LoVo (cell line): ENCODE measurements at regions not wholly inside any gene's neighbourhood (a gene's known extent, or its start where the extent isn't known, plus 50 kb on each side); places are given as distances from the start of the nearest gene placed in this dataset.
"Not testable (repeated sequence)": the region's sequence is repeated elsewhere in the genome, so short reads cannot be mapped to it uniquely, and the experiment has no call there.

ENCODE experiments used
- DNase-seq: peaks from one replicate; pipeline ENCODE4 v3.0.0-alpha.2; 2016; ENCODE audit warnings: low spot score

DNA sequence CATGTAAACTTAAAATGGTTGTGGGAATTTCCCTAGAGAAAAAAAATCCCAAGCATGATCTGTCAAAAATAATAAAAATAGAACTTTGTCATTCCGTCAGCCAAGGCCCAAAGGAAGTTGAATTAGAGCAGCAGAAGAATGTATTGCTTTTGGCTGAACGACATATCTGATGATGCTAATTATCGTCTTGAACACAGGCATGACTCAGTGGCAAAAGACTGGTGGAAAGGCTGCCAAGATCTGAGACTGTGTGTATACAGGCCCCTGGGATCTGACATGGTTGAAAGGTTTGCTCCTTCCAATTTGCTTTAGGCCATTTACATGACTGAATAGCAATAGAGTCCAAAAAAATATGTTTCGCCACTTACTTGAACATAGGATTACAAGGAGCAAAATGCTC, 1057.1 kb upstream of the CRIM1 start:
- DNase-seq: no peak

DNA sequence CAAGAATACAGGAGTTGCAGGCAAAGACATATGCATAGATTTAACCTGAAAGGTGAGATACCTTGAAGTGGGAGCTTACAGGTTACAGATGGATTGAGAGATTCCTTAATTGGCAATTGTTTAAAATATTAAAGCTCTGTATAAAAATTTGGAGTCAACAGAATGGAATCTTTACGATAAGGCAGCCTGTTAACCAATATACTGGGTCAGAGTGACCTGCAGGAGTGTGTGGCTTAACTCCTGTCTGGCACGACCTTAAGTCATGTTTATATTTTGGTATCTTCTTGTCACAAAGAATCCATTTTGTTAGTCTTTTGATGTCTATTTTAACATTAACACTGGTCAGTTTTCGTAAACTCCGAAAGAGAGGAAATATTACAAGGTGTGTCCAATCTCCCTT, 1058.2 kb upstream of the CRIM1 start:
- DNase-seq: no peak

DNA sequence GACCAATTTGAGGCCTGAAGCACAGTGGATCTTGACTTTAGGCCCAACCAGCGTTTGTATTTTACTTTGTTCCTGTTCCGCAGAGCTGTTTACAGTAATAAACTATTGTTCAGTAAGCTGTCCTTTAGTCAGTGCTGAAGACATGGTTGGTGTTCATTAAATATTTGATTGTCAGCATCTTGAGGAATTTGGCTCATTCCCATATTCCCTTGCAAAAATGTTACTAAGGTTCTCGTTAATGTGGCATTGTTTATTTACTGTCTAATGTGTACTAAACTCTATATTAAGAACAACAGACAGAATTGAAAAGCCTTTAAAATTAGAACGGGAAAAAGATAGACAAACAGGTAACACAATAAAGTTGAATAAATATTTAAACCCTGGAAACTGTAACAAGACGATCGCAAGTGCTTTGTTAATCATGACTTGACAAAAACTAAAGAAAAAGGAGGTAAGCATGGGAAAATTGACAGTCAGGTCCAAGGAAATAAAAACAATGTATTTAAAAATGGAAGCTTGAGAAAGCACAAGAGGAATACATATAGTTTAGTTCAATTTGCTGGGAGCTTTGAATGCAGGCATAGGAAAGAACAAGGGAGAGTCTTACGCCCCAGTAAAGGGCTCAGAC, 1060.8 kb upstream of the CRIM1 start:
- DNase-seq: no peak

DNA sequence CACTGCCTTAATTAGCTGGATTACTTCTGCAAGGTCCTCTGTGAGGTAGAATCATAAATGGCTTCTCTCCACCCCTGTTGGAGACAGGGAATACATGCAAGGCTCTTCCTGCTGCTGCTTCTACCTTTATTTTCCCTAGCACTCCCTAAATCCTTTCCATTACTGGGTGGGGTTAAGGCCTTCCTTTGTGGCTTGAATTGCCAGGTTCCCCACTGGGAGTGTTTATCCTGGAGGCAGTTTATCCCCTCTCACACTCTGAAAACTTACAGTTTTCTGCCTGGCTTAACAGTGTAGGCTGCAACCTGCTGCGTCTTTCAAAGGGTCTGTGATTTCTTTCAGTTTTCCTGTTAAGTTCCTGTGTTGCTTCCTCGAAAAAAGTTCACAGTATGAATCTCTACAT, 1062.3 kb upstream of the CRIM1 start:
- DNase-seq: no peak

DNA sequence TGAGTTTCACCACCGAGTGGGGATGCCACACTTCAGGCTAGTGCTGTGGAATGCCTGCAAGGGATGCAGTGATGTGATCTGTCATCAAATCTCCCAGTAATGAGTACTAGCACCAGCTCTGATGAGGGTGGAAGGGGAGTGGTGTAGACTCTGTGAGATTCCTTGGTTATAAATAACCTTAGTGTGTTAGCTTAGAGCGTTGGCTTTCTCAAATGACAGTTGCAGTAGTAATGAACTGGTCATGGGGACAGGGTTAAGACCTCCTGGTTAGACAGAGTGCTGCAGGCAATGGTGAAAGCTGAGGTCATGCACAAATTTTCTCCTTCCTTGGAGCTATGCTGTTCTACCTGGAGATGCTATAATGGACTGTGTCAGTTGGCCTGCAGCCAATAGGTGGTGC, 1063.4 kb upstream of the CRIM1 start:
- no peak for DNase-seq

DNA sequence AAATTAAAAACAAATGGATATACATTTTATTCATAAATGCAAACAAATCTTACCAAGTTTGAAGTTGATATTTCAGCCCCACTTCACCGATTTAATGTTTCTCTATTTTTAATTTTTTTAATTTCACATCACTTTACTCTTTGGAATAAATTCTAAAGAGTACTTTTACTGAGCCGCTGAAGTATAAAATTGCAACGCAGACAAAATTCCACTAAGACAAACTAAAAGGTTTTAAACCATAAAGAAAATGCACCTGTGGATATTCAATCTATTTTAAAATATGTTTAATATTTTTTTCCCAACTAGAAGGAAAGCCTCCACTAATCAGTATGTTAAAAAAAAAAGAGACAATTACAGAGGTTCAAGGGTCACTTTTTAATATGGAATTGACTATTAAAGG, 1073.9 kb upstream of the CRIM1 start:
- DNase-seq: no peak

DNA sequence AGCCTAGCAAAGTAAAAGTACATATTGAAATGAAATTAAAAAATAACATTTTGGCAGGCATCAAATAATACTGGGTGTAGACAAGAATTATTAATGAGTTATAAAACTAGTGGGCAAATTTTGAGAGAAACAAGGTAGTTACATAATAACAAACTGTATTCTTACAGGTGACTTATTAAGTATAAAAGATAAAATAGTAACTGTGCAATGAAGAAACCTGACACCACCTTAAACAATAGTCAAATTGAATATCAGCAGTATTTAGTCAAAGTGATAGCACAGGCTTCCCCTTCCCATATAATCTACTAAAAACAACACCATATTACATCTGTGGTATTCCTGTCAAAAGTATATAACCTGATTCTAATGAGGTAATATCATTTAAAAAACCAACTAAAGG, 1099.8 kb upstream of the CRIM1 start:
- DNase-seq: no peak

DNA sequence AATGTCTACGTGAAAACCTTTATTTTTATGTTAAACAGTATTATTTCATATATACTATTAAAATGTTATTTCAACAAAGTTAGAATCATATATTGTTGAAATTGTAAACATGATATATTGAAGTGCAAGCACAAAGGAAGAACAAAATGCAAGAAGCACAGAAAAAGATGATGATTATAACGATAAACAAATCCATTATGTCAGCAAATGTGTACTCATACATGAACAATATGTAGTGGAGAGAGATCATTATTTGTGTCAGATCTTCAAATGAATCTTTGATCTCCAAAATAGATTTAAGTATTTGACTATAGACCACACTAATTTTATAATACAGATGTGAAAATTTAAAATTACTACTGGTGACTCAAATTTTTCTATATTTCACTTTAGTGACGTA, 1104.4 kb upstream of the CRIM1 start:
- DNase-seq: no peak

DNA sequence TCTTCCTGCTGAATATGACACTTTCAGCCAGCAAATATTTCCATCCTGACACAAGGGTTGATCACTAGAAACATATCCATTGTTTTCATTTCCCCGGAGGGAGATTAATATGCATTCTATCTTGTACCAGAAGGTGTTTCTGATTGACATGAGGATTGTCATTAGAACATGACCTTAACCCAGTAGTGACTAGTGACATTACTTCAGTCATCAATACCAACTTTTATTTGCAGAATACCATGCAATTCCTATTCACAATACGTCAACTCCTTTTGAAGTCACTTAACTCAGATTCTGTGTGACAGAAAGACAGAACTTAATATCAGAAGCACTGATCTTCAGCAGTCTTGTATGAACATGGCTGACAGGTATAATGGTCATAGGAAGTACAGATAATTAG, 1108.9 kb upstream of the CRIM1 start:
- no peak for DNase-seq

DNA sequence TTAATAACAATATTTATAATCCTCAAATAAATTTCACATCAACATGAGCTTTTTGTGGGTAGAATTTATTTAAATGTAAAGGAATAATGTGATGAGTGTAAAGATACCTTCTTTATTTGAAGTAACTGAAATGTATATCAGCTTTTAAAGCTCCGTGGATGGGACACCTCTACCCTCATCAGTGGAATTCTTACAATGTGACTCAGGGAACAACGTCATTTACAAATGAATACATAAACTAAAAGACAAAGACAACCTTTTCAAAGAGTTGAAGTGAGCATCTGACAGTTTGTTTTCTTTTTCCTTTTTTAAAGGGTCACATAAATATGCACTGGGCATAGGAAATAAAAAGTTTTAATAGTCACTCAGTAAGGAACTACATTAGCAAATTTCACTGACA, 1127.0 kb upstream of the CRIM1 start:
- no peak for DNase-seq

DNA sequence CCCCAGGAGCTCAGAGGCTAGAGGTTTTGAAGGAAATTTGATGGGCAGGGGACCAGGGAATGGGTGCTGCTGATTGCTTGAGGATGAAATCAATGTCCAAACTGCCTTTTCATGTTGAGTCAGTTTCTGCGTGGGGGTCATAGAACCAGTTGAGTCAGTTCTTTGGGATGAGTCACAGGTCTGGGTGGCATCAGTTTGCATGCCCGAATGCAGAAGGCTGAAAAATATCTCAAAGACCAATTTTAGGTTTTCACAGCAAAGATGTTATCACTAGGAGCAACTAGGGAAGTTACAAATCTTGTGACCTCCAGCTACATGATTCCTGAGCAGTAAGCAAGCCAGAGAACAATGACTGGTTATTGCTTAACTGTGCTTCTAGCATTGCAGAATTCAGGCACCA, 1135.1 kb upstream of the CRIM1 start:
- DNase-seq: no peak

DNA sequence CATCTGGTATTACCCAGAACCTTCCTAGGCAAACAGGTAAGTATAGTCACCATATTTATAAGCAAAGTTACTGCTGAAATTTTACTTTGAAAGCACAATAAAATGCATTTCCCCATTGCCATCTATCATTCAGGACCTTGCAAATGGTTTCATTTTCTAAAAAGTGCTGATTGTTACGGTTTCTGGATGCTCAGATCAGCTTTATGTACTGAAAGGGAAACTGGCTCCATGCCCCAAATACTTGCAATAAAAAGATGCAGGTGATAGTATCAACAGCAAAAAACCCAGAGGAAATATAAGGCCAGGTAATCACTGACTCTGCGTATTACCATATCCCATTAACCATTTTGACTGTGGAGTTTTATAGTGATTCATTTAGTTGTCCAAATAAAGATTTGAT, 1150.7 kb upstream of the CRIM1 start:
- no peak for DNase-seq

DNA sequence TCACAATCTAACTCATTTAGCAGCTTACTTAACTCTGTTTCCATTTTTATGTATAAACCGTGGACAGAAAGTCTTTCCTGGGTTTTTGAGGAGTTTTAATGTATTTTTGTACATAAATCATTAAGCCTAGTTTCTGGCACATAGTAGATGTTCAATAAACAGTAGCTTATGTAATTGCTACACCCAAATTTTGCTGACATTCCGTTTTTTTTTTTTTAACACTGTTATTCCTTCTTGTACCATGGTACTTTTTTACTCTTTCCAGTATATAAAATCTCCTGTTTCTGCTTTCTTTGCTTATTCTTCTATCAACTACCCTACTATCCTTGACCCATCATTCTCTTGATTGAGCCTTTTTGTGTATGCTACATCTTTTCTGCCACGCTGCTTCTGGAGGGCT, 1151.3 kb upstream of the CRIM1 start:
- DNase-seq: no peak

DNA sequence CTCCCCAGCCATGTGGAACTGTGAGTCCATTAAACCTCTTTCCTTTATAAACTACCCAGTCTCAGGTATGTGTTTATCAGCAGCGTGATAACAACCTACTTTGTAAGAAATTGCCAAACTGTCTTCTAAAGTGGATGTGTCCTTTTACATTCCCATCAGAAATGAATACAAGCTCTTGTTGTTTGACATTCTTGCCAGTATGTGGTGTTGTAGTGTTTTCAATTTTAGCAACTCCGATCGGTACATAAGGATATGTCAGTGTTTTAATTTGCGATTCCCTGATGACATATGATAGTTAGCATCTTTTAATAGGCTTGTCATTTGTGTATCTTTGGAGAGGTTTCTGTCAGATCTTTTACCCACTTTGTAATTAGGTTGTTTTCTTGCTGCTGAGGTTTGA, 1156.3 kb upstream of the CRIM1 start:
- peak; percentile 7 for DNase-seq

DNA sequence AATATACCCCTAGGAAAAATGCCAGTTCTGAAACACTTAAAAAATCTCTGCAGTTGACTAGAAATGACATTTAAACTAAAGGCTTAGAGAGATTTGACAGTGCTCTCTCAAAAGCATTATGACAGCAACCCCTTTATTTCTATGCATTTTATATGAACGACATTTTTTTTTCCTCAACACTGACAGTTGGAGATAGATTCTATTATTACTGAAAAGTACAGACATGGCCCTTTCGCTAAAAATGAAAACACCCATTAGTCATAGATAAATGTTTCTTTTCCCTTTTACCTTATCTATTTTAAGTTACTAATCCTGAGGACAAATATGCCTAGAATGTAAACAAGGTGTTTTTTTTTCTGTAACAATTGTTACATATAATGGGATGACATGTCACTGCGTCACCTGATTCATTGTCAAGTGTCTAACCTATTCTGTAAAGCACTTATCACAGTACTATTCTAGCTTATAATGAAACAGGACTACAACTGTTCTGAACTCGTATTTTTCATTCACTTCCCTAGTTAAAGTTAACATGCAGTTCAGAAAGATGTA, 1169.6 kb upstream of the CRIM1 start:
- DNase-seq: no peak

DNA sequence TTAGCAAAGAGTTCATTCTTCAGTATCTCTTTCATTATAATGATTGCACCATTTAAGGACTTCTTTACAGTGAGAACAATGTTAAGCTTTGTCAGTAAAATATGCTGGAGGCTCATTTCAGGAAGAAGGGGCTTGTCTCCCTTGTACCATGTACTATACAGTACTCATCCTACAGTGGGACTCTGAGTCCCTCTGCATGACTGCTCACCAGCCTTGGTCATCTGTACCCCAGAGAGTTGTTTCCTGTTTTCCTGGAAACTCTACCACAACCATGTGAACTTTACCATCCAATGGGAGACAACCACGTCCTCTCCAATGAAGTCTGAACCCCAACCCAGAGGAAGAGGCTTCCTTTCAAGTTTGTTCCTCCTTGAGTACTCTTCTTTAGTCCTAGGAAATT, 1171.1 kb upstream of the CRIM1 start:
- no peak for DNase-seq

DNA sequence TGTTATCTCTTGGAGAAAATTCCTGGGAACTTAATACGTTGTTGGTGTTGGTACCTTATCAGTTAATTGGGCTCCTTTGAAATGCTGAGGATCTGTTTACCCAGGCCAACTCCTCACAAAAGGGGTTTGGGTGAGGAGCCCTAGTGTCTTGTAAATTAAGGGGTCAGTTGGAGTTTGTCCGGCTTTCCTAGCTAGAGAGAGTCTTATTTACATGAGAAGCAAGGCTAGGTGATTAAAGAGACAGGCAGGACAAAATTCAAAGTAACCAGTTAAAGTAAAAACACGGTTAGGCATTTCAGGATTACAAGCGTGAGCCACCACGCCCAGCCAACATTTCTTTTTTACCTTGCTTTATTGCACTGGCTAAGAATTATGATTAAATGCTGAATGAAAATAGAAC, 1178.9 kb upstream of the CRIM1 start:
- not testable (repeated sequence) for DNase-seq

DNA sequence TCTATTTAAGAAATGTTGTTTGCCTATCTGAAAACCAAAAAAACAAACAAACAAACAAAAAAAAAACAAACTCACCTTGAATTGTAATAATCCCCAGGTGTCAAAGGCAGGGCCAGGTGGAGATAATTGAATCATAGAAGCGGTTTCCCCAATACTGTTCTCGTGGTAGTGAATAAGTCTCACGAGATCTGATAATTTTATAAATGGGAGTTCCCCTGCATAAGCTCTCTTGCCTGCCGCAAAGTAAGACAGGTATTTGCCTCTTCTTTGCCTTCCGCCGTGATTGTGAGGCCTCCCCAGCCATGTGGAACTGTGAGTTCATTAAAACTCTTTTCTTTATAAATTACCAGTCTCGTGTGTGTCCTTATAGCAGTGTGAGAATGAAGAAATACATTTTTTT, 1180.7 kb upstream of the CRIM1 start:
- no peak for DNase-seq

DNA sequence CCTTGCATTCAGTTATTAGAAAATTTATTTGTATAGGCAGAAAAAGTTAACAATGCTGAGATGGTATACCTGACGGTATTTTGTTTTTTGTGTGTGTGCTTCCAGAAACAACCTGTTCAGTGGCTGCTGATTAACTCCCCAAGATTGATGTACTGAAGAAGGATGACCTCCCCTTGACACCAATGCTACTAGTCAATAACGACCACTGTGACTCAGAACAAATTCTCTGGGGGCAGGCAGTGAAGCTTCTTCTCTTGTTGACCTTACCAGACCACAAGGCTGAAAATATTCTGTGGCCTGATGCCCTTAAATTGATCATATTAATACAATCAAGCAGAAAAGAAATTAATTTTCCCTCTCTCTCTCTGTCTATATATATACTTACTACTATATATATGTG, 1182.9 kb upstream of the CRIM1 start:
- no peak for DNase-seq

DNA sequence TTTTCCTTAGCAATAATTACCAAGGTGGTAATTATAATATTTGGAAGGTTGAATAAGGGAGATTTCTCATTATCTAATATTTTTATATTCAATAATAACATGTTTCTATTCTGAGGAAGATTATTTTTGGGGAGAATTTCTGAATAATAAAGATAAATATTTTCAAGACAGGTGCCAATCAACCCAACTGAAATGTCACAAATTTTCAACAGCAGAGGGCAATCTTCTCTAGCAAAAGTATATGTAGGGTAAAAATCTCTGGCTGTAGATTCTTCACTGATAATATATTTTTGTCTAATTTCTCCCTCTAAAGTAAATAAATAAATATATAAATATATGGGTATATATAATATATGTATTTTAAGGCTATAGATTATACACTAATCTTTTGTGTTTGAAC, 1187.2 kb upstream of the CRIM1 start:
- no peak for DNase-seq

DNA sequence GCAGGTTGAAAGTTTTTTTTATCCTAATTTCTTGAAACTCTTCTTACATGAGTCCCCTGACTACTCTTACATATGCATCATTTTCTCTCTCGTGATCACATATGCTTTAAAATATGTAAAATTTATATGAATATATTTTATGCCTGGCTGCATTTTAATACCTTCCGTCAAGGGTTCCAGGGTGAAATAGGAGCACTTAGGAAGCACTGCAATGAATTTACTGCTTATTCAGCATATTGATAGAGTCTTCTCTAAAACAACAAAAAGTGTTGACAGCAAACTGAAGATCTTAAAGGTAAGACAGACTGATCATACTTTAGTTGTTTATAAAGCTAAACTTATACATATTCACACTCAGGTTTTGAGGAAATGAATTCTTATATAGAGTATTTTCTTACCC, 1191.6 kb upstream of the CRIM1 start:
- no peak for DNase-seq

DNA sequence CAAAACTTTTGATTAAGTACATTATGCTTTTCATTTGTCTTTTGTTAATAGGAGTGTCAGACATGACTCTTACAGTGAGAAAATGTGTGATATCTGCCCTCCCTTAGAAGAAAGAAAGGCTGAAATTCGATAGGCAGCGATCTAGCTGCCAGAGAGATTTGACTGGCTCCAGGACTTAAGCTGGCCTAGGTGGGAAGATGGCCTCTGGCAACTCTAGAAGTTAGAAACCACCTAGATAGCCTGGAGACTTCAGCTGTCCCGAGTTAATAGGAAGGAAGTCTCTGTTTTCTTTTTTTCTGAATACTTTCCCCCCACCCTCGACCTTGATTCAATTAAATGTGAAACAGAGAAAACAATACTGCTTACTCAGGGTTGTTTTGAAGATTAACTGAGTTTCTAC, 1194.7 kb upstream of the CRIM1 start:
- no peak for DNase-seq

DNA sequence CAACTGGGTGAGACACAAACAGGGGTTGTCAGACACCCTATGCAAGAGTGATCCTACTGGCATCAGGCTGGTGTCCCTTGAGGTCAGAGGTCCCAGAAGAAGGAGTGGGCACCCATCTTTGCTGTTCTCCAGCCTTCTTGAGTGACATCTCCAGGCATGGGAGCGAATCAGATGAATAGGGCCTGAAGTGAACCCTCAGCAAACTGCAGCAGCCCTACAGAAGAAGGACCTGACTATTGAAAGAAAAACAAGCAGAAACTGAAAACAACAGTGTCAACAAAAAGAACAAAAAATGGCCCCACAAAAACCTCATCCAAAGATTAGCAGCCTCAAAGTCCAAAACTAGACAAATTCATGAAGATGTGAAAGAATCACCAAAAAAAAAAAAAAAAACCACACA, 1229.7 kb upstream of the CRIM1 start:
- no peak for DNase-seq

DNA sequence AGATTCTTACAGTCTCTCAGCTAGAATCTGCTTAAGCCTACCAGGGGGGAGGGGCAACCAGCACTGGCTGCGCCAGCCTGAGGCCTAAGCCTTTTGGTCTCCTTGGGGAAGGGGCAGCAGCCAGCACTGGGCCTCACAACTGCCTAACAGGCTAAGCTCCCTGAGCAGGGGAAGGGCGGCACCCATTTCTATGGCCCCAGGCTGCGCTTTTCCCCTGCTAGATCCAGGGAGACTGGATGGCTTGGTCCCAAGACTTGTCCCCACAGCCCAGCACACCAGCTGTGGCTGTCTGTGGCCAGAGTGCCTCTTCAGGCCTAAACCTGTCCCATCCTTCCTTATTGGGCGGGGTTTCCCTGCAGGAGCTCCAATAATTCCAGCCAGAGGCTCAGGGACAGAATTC, 1230.3 kb upstream of the CRIM1 start:
- DNase-seq: no peak

DNA sequence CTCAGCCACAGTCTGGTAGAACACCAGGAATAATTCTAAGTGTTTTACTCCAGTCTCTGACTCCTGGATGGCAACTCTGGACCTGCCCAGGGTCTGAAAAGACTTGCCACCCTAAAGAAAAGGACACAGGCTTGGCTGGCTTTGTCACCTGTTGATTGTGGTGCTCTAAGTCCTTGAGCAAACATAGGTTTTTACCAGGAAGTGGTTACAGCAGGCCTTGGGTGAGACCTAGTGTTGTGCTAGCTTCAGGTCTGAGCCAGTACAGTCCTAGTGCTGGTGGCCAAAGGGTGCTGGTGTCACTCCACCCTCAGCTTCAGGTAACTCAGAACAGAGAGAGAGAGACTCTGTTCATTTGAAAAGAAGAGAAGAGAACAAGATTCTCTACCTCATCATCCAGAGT, 1239.4 kb upstream of the CRIM1 start:
- DNase-seq: no peak
